Tibial nerve (tissue), 4 donors: ENCODE measurements at regions not wholly inside any gene's neighbourhood (a gene's known extent, or its start where the extent isn't known, plus 50 kb on each side); places are given as distances from the start of the nearest gene placed in this dataset.
"Not testable (repeated sequence)": the region's sequence is repeated elsewhere in the genome, so short reads cannot be mapped to it uniquely, and the experiment has no call there.

Experiments
- DNase-seq, 2 donors: peaks; one replicate each; pipeline ENCODE4 v3.0.0-alpha.2; 2019; ENCODE audit warnings: low spot score in 2 of 2
- H3K27ac ChIP-seq, 4 donors: fragments of 200-600 bp; sonication (generic) in 3 of 4; one replicate each; pipeline ENCODE4 v1.5.1; 2017 to 2019; ENCODE audit warnings: mild to moderate bottlenecking in 1 of 4
- H3K27me3 ChIP-seq, 2 donors: fragments of 200-600 bp; sonication (generic) in 1 of 2; one replicate each; pipeline versions ENCODE4 v1.5.1 to v1.6.0; 2017 to 2019
- H3K36me3 ChIP-seq, 3 donors: fragments of 200-600 bp; sonication (generic); one replicate each; pipeline ENCODE4 v1.5.1; 2018 to 2019
- H3K4me1 ChIP-seq, 4 donors: fragments of 200-600 bp; sonication (generic) in 3 of 4; one replicate each; pipeline ENCODE4 v1.5.1; 2017 to 2019
- H3K4me3 ChIP-seq, 4 donors: fragments of 200-600 bp; sonication (generic) in 3 of 4; one replicate each; pipeline ENCODE4 v1.5.1; 2017 to 2019; ENCODE audit warnings: mild to moderate bottlenecking in 1 of 4, moderate library complexity in 1 of 4
- H3K9me3 ChIP-seq, 4 donors: fragments of 200-600 bp; sonication (generic) in 3 of 4; one replicate each; pipeline ENCODE4 v1.5.1; 2017 to 2019
- EP300 ChIP-seq, 2 donors: sonication (generic); formaldehyde crosslinking; IDR thresholded peaks; one replicate each; pipeline ENCODE4 v1.6.1; 2017; ENCODE audit warnings: antibody characterized with exemption in 2 of 2, mild to moderate bottlenecking in 1 of 2
- POLR2A ChIP-seq, 2 donors: fragments of 450-650 bp; IDR thresholded peaks; one replicate each; pipeline ENCODE4 v1.6.1; 2017; ENCODE audit warnings: antibody characterized with exemption in 2 of 2, mild to moderate bottlenecking in 2 of 2, moderate library complexity in 2 of 2
- WGBS, 2 donors: methylation state at CpG; one replicate each; pipeline ENCODE4 v1.1.5; 2018; 5-methylcytosine and 5-hydroxymethylcytosine counted together
- TF ChIP-seq, protein P1 (sequence below), 5 experiments: fragments of 200-600 bp in 3 of 5; fragments of 450-650 bp in 2 of 5; sonication (generic) in 3 of 5; IDR thresholded peaks; one replicate each; pipeline ENCODE4 v1.5.1; 2016 to 2019; ENCODE audit warnings: antibody characterized with exemption in 5 of 5, mild to moderate bottlenecking in 3 of 5, moderate library complexity in 2 of 5

DNA sequence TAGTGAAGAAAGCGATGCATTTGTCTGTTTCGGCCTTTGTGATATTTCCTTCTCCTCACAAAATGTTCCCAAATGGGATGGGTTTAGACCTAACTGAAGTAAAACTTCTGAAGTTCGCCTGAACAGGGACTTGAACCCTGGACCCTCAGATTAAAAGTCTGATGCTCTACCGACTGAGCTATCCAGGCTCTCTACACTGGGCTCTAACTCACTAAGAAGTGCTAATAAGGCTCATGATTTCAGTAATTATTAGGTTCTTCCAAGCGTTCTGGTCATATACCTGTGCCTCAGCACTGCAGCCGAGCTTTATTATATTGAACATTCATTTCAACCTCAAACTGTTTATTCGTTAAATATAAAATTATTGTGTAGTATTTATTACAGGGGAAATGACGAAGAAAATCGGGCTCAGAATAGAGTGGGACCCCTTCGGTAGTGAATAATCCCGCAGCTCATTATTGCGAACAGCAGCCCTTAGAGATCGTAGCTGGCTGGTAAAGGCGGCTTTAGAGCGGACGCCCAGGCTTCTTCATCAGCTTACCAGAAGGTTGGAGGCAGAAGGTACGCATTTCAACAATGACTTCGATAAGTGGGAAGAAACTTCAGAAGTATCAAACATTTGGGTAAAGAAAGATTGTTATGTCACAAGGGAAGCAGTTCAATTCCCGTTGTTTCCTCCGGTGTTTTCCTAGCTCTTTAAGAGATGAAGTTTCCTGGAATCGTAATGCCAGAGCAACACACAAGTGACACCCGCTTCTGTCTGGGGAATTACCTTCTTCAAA is 119.0 kb upstream of the ZNF184 start:
- Histone ChIP-seq H3K4me3 (peak overlapping the region in 1 of 4 donors; percentile 13), H3K9me3 (no peaks in the 10 kb centered on the region), H3K27ac (no peak overlapping the region), H3K36me3 (no peaks in the 10 kb centered on the region), H3K4me1 (peaks cover 0 to 12% (median 0%) of the 10 kb centered on the region in 4 donors), H3K27me3 (peaks cover 0 to 62% of the 10 kb centered on the region in 2 donors)
- DNase-seq = no peak
- TF ChIP-seq POLR2A (IDR thresholded peaks at IDR 0.05) = no peak
- TF ChIP-seq EP300 (IDR thresholded peaks at IDR 0.05) = no peak
- TF ChIP-seq, protein P1, sequence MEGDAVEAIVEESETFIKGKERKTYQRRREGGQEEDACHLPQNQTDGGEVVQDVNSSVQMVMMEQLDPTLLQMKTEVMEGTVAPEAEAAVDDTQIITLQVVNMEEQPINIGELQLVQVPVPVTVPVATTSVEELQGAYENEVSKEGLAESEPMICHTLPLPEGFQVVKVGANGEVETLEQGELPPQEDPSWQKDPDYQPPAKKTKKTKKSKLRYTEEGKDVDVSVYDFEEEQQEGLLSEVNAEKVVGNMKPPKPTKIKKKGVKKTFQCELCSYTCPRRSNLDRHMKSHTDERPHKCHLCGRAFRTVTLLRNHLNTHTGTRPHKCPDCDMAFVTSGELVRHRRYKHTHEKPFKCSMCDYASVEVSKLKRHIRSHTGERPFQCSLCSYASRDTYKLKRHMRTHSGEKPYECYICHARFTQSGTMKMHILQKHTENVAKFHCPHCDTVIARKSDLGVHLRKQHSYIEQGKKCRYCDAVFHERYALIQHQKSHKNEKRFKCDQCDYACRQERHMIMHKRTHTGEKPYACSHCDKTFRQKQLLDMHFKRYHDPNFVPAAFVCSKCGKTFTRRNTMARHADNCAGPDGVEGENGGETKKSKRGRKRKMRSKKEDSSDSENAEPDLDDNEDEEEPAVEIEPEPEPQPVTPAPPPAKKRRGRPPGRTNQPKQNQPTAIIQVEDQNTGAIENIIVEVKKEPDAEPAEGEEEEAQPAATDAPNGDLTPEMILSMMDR (IDR thresholded peaks at IDR 0.05) = no peak
- 8 to 9% methylated on average over 22 of the region's 22 CpGs for WGBS, 2 donors

DNA sequence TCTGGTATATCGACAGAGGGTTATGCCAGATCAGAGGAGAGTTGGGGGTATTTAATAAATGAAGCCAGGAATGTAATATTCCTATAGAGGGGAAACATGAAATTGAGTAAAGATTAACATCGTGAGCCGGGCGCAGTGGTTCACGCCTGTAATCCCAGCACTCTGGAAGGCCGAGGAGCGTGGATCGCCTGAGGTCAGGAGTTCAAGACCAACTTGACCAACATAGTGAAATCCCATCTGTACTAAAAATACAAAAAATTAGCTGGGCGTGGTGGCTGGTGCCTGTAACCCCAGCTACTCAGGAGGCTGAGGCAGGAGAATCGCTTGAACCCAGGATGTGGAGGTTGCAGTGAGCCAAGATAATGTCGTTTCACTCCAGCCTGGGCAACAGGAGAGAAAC is 112.4 kb upstream of the ZNF184 start:
- not testable (repeated sequence) for H3K4me1 ChIP-seq, DNase-seq, H3K4me3 ChIP-seq, H3K36me3 ChIP-seq, H3K27ac ChIP-seq
- Histone ChIP-seq H3K27me3 (peaks cover 0 to 15% of the 10 kb centered on the region in 2 donors), H3K9me3 (peaks cover 0 to 11% (median 0%) of the 10 kb centered on the region in 4 donors)
- WGBS, 2 donors = 84% methylated on average over 11 of the region's 11 CpGs

DNA sequence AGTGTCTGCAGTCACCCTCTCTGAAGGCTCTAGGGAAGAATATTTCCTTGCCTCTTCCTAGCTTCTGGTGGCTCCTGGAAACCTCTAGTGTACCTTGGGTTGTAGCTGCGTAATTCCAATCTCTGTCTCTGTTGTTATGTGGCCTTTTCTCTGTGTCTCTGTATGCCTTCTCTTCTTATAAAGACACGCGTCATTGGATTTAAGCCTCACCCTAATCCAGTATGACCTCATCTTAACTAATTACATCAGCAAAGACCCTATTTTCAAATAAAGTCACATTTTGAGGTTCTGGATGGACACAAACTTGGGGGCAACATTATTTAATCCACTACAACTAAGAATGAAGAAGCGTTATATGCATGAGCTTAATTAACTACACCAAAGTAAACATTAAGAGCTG is 111.4 kb upstream of the ZNF184 start:
- no peak overlapping the region for H3K4me3 ChIP-seq
- TF ChIP-seq EP300 (IDR thresholded peaks at IDR 0.05) (no peak), POLR2A (IDR thresholded peaks at IDR 0.05) (no peak)
- TF ChIP-seq, protein P1 (IDR thresholded peaks at IDR 0.05) = no peak
- H3K9me3 ChIP-seq = peaks cover 0 to 11% (median 0%) of the 10 kb centered on the region in 4 donors
- H3K4me1 ChIP-seq = no peaks in the 10 kb centered on the region
- peaks cover 0 to 15% of the 10 kb centered on the region in 2 donors for H3K27me3 ChIP-seq
- H3K36me3 ChIP-seq = no peaks in the 10 kb centered on the region
- WGBS, 2 donors = 78 to 90% methylated on average over 4 of the region's 4 CpGs
- DNase-seq = no peak
- H3K27ac ChIP-seq = no peak overlapping the region

DNA sequence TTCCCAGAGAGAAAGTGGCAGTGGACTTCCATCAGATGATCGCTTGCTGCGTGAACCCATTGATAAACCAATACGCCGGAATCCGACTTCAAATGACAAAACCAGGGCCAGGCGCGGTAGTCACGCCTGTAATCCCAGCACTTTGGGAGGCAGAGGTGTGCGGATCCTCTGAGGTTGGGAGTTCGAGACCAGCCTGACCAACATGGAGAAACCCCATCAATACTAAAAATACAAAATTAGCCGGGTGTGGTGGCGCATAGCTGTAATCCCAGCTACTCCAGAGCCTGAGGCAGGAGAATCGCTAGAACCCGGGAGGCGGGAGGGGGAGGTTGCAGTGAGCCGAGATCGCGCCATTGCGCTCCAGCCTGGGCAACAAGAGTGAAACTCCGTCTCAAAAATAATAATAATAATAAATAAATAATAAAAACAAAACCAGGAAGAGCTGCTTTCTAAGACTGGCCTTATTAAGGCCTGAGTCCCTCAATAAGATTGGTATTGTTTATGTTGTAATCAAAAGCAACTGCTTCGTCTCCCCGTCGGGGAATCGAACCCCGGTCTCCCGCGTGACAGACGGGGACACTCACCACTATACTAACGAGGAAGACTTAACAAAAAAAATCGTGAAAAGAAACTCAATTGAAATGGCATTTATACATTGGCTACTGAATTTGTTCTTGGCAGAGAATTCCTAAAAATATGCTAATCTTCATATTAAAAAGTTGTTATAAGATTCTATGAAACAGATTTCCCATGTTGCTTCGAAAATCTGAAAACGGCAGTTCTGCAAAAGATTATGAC is 110.2 kb upstream of the ZNF184 start:
- no peaks in the 10 kb centered on the region for H3K4me1 ChIP-seq
- 17 to 18% methylated on average over 32 of the region's 32 CpGs for WGBS, 2 donors
- no peaks in the 10 kb centered on the region for H3K36me3 ChIP-seq
- DNase-seq = no peak
- peaks cover 0 to 15% of the 10 kb centered on the region in 2 donors for H3K27me3 ChIP-seq
- no peak overlapping the region for H3K4me3 ChIP-seq
- peaks cover 0 to 11% (median 0%) of the 10 kb centered on the region in 4 donors for H3K9me3 ChIP-seq
- TF ChIP-seq, protein P1 (IDR thresholded peaks at IDR 0.05) = no peak
- no peak for TF ChIP-seq POLR2A (IDR thresholded peaks at IDR 0.05)
- TF ChIP-seq EP300 (IDR thresholded peaks at IDR 0.05) = no peak
- no peak overlapping the region for H3K27ac ChIP-seq

DNA sequence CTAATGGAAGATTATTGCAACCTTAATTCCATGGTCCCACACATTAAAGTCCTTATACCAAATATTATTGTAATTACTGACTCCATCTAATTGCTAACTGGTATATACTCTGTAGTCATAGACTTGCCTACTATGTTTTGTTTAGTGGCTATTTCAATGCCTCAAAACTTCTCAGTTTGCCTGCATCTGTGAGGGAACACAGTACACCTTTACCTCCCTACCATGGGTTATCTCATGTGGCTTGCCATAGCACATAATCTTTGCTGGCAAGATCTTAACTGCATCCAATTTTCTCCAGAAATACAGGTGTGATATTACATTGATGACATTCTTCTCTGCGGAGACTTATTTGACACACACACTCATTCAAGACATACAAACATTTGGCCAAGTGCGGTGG is 107.1 kb upstream of the ZNF184 start:
- no peaks in the 10 kb centered on the region for H3K36me3 ChIP-seq
- no peak overlapping the region for H3K27ac ChIP-seq
- DNase-seq = no peak
- TF ChIP-seq, protein P1 (IDR thresholded peaks at IDR 0.05) = no peak
- no peak for TF ChIP-seq POLR2A (IDR thresholded peaks at IDR 0.05)
- TF ChIP-seq EP300 (IDR thresholded peaks at IDR 0.05) = no peak
- H3K9me3 ChIP-seq = peaks cover 0 to 11% (median 0%) of the 10 kb centered on the region in 4 donors
- H3K4me3 ChIP-seq = no peak overlapping the region
- WGBS, 2 donors = 79 to 97% methylated on average over 2 of the region's 2 CpGs
- H3K27me3 ChIP-seq = peaks cover 0 to 11% of the 10 kb centered on the region in 2 donors
- H3K4me1 ChIP-seq = no peaks in the 10 kb centered on the region
